Mesodermal cell (in vitro differentiated cells): ENCODE measurements at regions not wholly inside any gene's neighbourhood (a gene's known extent, or its start where the extent isn't known, plus 50 kb on each side); places are given as distances from the start of the nearest gene placed in this dataset.

ENCODE experiments used
- H3K27ac ChIP-seq: 2 replicates; pipeline ENCODE4 v1.7.0; 2013; ENCODE audit warnings: mild to moderate bottlenecking, low read depth, low read length, moderate library complexity; ENCODE audit not compliant: severe bottlenecking
- H3K36me3 ChIP-seq: 2 replicates; pipeline ENCODE4 v1.7.1; 2013; ENCODE audit warnings: mild to moderate bottlenecking, low read length, moderate library complexity; ENCODE audit not compliant: control insufficient read depth, insufficient read depth
- H3K4me1 ChIP-seq: one replicate; pipeline ENCODE4 v1.7.1; 2013; ENCODE audit warnings: mild to moderate bottlenecking, low read length; ENCODE audit not compliant: insufficient read depth, control insufficient read depth, poor library complexity, severe bottlenecking
- H3K4me3 ChIP-seq: 2 replicates; pipeline ENCODE4 v1.7.0; 2013; ENCODE audit warnings: low read length, control low read depth, mild to moderate bottlenecking; ENCODE audit not compliant: insufficient read depth, poor library complexity, severe bottlenecking; ENCODE audit errors: extremely low read depth
- H3K9me3 ChIP-seq: 2 replicates; pipeline ENCODE4 v1.7.1; 2013; ENCODE audit warnings: mild to moderate bottlenecking, low read length, moderate library complexity; ENCODE audit not compliant: control insufficient read depth
- WGBS, 2 experiments: methylation state at CpG; one replicate each; pipeline ENCODE4 v1.1.5; 2013; ENCODE audit warnings: missing lambda C conversion rate in 2 of 2; ENCODE audit not compliant: insufficient coverage in 2 of 2; 5-methylcytosine and 5-hydroxymethylcytosine counted together

DNA sequence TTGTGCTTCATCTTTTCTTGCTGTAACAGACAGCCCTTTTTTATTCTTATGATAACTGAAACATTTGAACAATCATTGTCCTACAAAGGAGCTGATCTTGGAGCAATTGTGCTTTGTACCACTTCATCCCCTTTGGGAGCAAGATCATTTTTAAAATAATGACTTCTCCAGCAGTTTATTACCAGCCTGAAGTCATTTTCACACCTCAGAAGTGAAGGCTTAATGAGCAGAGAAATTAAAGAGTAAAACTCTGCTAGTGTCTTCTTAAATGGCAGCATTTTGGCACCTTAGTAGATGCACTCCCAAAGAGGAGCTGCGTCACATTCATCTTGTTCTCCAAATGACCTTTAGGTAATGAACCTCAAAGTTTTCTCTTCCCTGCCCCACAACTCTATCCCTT lies 439.6 kb upstream of the CAMK1G start:
- no peak overlapping the region for H3K4me3 ChIP-seq
- H3K9me3 ChIP-seq: no peaks in the 10 kb centered on the region
- no peaks in the 10 kb centered on the region for H3K4me1 ChIP-seq
- H3K27ac ChIP-seq: no peak overlapping the region
- 100% methylated on average over 1 of the region's 1 CpG for WGBS, 2 experiments
- H3K36me3 ChIP-seq: no peaks in the 10 kb centered on the region

DNA sequence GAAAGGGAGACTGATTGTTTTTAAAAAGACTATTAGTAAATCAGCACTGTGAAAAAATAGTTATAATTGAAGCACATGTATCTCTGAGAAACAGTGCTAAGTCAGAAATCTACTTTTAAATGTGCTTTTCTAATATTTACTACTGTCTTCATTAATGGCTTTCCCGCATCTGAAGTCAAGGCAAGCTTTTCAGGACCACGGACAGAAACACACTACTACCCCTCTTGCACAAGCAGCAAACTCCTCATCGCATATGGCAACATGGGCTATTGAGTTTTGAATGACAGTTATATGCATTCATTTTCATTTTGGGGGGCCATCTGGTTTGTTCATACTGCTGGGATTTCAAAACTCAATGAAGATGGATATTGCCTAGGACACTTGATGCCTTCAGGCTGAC lies 433.4 kb upstream of the CAMK1G start:
- H3K9me3 ChIP-seq: no peaks in the 10 kb centered on the region
- H3K36me3 ChIP-seq: no peaks in the 10 kb centered on the region
- WGBS, 2 experiments: 33% methylated on average over 1 of the region's 3 CpGs; no CpG with 5 or more reads in 1 of the 2 experiments
- H3K4me1 ChIP-seq: no peaks in the 10 kb centered on the region
- no peak overlapping the region for H3K4me3 ChIP-seq
- H3K27ac ChIP-seq: no peak overlapping the region

DNA sequence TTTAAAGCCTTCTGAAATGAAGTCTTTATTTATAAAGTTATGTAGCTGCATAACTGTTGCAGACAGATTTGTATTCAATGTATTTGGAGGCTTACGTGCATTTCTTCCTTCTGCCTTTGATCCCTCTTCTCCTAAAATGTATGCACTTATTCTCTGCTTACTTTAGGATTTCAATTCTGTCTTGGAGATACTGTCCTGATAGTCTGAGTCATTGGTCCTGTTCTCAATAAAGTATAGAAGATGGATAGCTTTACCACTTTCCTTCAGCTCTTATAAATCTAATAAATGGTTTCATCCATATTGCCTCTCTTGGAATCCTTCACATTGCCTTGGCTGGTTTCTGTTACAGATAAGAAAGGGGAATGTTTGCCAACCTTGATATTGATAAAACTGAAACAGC lies 430.1 kb upstream of the CAMK1G start:
- no peaks in the 10 kb centered on the region for H3K36me3 ChIP-seq
- H3K4me1 ChIP-seq: peaks cover 3% of the 10 kb centered on the region
- no peak overlapping the region for H3K27ac ChIP-seq
- no CpG with 5 or more reads among the region's 1 CpG for WGBS, 2 experiments
- no peak overlapping the region for H3K4me3 ChIP-seq
- no peaks in the 10 kb centered on the region for H3K9me3 ChIP-seq

DNA sequence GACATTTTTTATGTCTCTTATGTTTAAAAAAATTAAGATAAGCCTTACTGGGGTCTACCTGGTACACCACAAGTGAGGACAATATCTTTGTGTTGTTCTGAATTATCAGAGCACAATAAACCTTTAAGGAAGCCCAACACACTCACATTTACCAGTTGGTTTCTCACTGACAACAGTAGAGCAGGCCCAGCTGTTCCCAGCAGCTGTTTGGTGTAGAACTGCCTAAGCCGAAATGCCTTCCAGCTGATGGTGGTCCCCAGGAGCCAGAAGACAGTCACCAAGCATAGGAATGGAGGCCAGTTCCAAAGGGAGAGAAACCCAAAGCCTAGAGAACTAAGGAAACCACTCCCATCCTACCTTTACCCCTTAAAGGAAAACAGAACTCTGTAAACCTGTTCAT lies 428.6 kb upstream of the CAMK1G start:
- H3K4me1 ChIP-seq: peaks cover 3% of the 10 kb centered on the region
- no peak overlapping the region for H3K27ac ChIP-seq
- H3K4me3 ChIP-seq: no peak overlapping the region
- WGBS, 2 experiments: 88 to 100% methylated on average over 1 of the region's 1 CpG
- no peaks in the 10 kb centered on the region for H3K9me3 ChIP-seq
- H3K36me3 ChIP-seq: no peaks in the 10 kb centered on the region

DNA sequence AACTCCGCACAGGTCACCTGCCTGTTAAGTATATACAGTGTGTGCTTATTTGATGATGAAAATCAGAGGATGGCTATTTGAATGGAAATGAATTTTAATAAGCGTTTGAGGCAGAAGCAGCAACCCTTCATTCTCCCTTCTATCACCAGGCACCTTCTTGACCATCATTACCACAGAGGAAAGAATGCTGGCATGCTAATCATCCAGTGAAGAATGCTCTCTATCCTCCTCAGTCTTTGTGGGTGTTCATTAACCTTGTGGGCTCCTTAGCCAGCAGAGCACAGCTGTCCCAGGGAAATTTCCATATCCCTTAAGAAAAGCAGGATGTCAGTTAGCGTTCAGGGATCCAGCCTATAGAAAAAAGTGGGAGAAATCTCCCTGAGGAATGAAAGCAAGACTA lies 428.0 kb upstream of the CAMK1G start:
- no peaks in the 10 kb centered on the region for H3K36me3 ChIP-seq
- H3K4me3 ChIP-seq: no peak overlapping the region
- 0% methylated on average over 1 of the region's 3 CpGs; no CpG with 5 or more reads in 1 of the 2 experiments for WGBS, 2 experiments
- no peaks in the 10 kb centered on the region for H3K9me3 ChIP-seq
- peaks cover 3% of the 10 kb centered on the region for H3K4me1 ChIP-seq
- H3K27ac ChIP-seq: no peak overlapping the region

DNA sequence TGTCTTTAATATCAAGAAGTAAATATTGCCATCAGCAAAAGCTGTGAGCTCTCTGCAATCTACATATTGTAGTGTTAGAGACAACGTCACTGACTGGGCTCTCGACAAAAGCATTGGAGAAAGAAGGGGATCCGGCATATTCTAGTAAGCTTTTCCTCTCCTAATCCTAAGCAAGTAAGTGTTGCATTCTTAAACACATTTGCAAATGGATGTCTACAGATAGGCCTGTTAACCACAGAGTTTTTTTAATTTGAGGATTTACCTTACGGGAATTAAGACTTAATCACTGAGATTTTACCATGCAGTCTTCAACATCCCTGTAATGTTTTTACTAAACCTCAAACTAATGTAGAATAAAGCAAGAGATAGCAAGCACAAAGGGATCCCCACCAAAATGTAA lies 426.5 kb upstream of the CAMK1G start:
- H3K4me1 ChIP-seq: peaks cover 3% of the 10 kb centered on the region
- WGBS, 2 experiments: 20 to 55% methylated on average over 2 of the region's 4 CpGs
- H3K36me3 ChIP-seq: no peaks in the 10 kb centered on the region
- H3K4me3 ChIP-seq: no peak overlapping the region
- H3K9me3 ChIP-seq: no peaks in the 10 kb centered on the region
- H3K27ac ChIP-seq: no peak overlapping the region

DNA sequence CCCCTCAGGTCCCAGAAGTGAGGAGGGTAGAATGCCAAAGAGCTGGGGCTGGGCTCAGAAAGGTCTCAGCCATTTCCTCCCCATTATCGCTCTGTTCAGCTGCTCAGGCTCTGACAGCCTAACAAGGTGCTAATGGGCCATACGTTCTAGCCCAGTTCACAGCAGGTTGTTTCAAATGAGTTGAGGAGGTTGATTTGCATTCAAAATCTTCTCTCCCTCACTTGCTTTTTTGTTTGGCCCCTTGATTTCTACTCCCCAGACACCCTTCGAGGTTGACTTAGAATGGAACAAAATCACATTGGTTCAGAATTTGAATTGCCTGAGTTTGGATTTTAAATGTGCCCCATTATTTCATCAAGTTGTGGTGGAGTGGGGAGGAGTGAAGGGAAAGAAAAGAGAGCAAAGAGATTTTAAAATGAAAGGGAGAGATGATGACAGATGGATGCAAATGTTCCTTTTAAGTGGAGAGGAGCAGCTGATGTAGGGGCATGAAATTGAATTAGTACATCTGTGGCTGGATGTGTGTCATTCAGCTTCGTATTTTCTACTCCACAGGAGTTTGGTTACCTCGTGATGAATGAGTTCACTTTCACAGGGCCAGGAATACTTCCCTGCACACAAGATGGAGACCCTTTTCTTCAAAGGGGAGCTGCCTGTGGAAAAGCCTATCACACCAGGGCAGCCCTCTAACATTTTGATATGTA lies 425.8 kb upstream of the CAMK1G start:
- WGBS, 2 experiments: 20 to 30% methylated on average over 2 of the region's 5 CpGs
- H3K4me3 ChIP-seq: no peak overlapping the region
- H3K36me3 ChIP-seq: no peaks in the 10 kb centered on the region
- H3K4me1 ChIP-seq: peaks cover 3% of the 10 kb centered on the region
- no peak overlapping the region for H3K27ac ChIP-seq
- H3K9me3 ChIP-seq: no peaks in the 10 kb centered on the region

DNA sequence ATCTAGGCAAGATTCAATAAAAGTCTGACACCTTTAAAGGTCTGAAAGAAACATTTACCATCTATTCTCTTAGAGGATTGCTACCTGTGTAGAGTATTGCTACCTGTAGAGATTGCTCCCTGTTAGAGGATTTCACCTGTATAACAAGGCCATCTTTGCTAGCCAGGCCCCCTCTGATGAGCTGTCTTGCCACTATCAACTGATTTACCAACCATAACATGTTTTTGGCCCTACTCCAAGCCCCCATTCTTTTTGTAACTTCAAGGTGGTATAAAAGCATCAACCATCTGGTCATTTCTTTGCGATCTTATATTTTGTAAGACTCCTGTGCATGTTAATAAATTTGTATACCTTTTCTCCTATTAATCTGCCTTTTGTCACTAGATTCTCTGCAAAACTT lies 424.7 kb upstream of the CAMK1G start:
- Histone ChIP-seq H3K36me3 (no peaks in the 10 kb centered on the region), H3K9me3 (no peaks in the 10 kb centered on the region), H3K27ac (no peak overlapping the region), H3K4me3 (no peak overlapping the region), H3K4me1 (peaks cover 3% of the 10 kb centered on the region)
- WGBS, 2 experiments: no CpG with 5 or more reads among the region's 1 CpG

DNA sequence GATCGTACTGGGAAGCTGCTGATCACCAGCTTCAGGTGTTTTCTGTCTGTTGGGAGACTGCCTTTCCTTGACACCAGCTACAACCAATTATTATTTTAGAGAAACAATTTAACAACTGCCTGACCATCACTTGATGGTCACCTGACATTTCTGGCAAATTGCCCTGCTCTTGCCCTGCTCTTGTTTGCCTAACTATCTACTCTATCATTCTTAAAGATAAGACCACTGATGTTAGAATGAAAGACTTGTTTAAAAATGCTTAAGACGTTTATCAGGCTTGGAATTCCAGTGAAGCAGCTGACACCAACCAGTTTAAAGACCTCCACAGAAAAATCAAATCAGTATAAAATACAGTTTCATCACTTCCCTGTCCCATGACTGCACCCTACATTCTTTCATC lies 423.3 kb upstream of the CAMK1G start:
- H3K4me1 ChIP-seq: peaks cover 3% of the 10 kb centered on the region
- no peak overlapping the region for H3K4me3 ChIP-seq
- no peak overlapping the region for H3K27ac ChIP-seq
- H3K36me3 ChIP-seq: no peaks in the 10 kb centered on the region
- 61% methylated on average over 2 of the region's 2 CpGs; no CpG with 5 or more reads in 1 of the 2 experiments for WGBS, 2 experiments
- H3K9me3 ChIP-seq: no peaks in the 10 kb centered on the region

DNA sequence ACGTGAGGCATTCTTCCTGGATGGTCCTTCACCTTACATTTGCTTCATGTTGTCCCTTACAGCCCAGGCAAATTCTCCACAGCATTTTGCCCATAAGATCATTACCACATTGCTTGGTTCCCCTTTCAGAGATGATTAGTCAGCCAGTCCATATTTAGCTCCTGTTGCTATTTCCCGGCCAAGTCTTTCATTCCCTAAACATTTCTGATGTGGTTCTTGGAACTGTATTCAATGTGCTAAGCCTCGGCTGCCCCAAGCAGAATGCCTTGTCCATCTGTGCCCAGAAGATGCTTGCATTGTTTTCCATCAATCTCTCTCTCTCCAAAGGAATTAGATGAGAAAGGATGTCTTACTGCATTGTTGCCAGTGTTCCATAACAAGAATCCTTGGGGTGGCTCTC lies 420.9 kb upstream of the CAMK1G start:
- Histone ChIP-seq H3K27ac (no peak overlapping the region), H3K4me1 (no peaks in the 10 kb centered on the region), H3K4me3 (no peak overlapping the region), H3K36me3 (no peaks in the 10 kb centered on the region), H3K9me3 (no peaks in the 10 kb centered on the region)
- WGBS, 2 experiments: 83 to 100% methylated on average over 1 of the region's 3 CpGs

DNA sequence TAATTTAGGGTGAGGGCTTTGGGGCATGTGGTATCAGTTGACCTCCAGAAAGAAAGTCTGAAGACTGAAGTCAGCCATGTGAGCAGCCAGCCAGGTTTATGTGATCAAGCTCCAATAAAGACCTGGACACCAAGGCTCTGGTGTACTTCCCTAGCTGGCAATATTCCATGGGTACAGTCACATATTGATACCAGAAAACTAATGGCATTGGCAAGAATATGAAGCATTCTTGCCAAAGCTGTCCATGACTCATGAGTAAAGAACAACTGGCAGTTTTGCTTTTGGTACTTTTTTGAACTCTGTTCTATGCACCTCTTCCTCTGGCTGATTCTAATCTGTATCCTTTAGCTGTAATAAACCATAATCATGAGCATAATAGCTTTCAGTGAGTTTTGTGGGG lies 415.3 kb upstream of the CAMK1G start:
- peaks cover under 1% of the 10 kb centered on the region for H3K9me3 ChIP-seq
- H3K4me3 ChIP-seq: no peak overlapping the region
- no peaks in the 10 kb centered on the region for H3K36me3 ChIP-seq
- no peak overlapping the region for H3K27ac ChIP-seq
- no peaks in the 10 kb centered on the region for H3K4me1 ChIP-seq
